ENCODE measurements at regions not wholly inside any gene's neighbourhood (a gene's known extent, or its start where the extent isn't known, plus 50 kb on each side); places are given as distances from the start of the nearest gene placed in this dataset.

DNA sequence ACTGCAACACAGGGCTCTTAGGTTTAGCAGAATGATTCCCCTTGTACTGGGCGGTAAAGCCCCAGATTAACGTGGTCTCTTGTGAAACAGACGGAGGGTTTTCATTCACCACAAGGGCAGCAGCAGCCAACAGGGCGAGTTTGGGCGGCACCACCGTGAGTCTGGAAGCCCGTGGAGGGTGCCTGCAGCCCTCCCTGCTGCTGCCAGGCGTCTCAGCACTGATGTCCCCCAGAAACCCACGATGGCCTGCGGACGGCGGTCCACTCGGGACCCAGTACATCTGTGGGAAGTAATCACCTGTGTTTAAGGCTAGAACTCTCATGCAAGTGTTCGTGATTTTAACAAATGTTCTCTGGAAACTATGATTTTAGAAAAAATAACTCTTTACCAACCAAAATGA lies 67.8 kb downstream of the IRX2 start:
- no peak overlapping the region for H3K4me2 ChIP-seq (ENCODE audit: low read depth, low read length, poor library complexity, severe bottlenecking)
- H3K9me2 ChIP-seq (replicated peaks; ENCODE audit: low read depth, low read length): no peaks in the 10 kb centered on the region
- H3K4me3 ChIP-seq (ENCODE audit: low read length, poor library complexity, severe bottlenecking): no peak overlapping the region
- no peaks in the 10 kb centered on the region for H3F3A ChIP-seq (ENCODE audit: low read depth)
- H3K9me3 ChIP-seq (ENCODE audit: insufficient read depth, low read depth, low read length): peaks cover 8% of the 10 kb centered on the region; the same call in 1 of the 2 replicates
- H3K27me3 ChIP-seq (ENCODE audit: insufficient read depth, low read length, poor library complexity, severe bottlenecking): no peaks in the 10 kb centered on the region
- no peaks in the 10 kb centered on the region for H3K79me2 ChIP-seq (ENCODE audit: insufficient read depth, low read length)
- no peak overlapping the region for H2AFZ ChIP-seq (ENCODE audit: low read length)
- H3K36me3 ChIP-seq (ENCODE audit: insufficient read depth, low read length): no peaks in the 10 kb centered on the region
- H3K9ac ChIP-seq (ENCODE audit: low read depth, low read length, poor library complexity, severe bottlenecking): no peak overlapping the region
- TF ChIP-seq, protein P1, sequence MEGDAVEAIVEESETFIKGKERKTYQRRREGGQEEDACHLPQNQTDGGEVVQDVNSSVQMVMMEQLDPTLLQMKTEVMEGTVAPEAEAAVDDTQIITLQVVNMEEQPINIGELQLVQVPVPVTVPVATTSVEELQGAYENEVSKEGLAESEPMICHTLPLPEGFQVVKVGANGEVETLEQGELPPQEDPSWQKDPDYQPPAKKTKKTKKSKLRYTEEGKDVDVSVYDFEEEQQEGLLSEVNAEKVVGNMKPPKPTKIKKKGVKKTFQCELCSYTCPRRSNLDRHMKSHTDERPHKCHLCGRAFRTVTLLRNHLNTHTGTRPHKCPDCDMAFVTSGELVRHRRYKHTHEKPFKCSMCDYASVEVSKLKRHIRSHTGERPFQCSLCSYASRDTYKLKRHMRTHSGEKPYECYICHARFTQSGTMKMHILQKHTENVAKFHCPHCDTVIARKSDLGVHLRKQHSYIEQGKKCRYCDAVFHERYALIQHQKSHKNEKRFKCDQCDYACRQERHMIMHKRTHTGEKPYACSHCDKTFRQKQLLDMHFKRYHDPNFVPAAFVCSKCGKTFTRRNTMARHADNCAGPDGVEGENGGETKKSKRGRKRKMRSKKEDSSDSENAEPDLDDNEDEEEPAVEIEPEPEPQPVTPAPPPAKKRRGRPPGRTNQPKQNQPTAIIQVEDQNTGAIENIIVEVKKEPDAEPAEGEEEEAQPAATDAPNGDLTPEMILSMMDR (conservative IDR thresholded peaks at IDR 0.05; ENCODE audit: low read length): no peak
- TF ChIP-seq EZH2phosphoT487 (IDR thresholded peaks at IDR 0.05; ENCODE audit: borderline replicate concordance): no peak
- H3K4me1 ChIP-seq (ENCODE audit: insufficient read depth, low read length, poor library complexity, severe bottlenecking): no peaks in the 10 kb centered on the region
- no peaks in the 10 kb centered on the region for H4K20me1 ChIP-seq (ENCODE audit: insufficient read depth, low read length, poor library complexity, severe bottlenecking)

DNA sequence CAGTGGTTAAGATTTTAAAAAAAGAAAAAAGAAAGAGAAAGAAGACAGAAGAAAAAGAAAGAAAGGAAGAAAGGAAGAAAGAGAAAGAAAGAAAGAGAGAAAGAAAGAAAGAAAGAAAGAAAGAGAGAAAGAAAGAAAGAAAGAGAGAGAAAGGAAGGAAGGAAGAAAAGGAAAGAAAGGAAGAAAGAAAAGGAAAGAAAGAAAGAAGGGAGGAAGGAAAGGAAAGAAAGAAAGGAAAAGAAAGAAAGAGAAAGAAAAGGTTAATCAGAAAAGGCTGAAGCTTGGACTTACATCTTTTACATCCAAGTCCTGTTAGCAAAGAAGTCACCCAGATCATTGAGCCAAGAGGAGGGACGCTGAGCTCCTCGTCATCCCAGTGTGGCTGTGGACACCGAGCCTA lies 70.0 kb downstream of the IRX2 start:
- Histone ChIP-seq H3K9ac (ENCODE audit: low read depth, low read length, poor library complexity, severe bottlenecking) (no peak overlapping the region), H3K4me3 (ENCODE audit: low read length, poor library complexity, severe bottlenecking) (no peak overlapping the region), H3K27me3 (ENCODE audit: insufficient read depth, low read length, poor library complexity, severe bottlenecking) (no peaks in the 10 kb centered on the region), H4K20me1 (ENCODE audit: insufficient read depth, low read length, poor library complexity, severe bottlenecking) (no peaks in the 10 kb centered on the region), H2AFZ (ENCODE audit: low read length) (no peak overlapping the region), H3K4me1 (ENCODE audit: insufficient read depth, low read length, poor library complexity, severe bottlenecking) (no peaks in the 10 kb centered on the region), H3K9me2 (replicated peaks; ENCODE audit: low read depth, low read length) (no peaks in the 10 kb centered on the region), H3F3A (ENCODE audit: low read depth) (no peaks in the 10 kb centered on the region), H3K9me3 (ENCODE audit: insufficient read depth, low read depth, low read length) (no peaks in the 10 kb centered on the region; the same call in 1 of the 2 replicates), H3K4me2 (ENCODE audit: low read depth, low read length, poor library complexity, severe bottlenecking) (no peak overlapping the region), H3K79me2 (ENCODE audit: insufficient read depth, low read length) (no peaks in the 10 kb centered on the region), H3K36me3 (ENCODE audit: insufficient read depth, low read length) (no peaks in the 10 kb centered on the region)
- TF ChIP-seq, protein P1 (conservative IDR thresholded peaks at IDR 0.05; ENCODE audit: low read length): no peak
- no peak for TF ChIP-seq EZH2phosphoT487 (IDR thresholded peaks at IDR 0.05; ENCODE audit: borderline replicate concordance)

DNA sequence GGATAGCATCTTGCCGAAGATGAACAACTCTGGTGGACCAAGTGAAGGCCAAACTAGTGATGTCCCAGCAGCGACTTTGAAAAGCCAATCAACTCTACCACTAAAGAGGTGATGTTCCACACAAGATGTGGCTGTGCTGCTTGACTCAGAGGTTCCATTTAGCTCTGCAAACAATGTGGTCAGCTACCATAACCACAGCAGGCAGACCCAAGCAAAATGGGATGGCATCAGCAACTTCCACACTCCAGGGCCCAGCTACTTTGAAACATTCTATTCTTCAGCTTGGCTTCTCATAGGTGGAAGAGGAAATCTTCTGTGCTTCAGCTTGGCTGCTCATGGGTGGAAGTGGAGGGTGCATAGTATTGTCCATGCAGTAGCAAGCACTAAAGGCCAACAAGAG lies 70.5 kb downstream of the IRX2 start:
- Histone ChIP-seq H3K4me3 (ENCODE audit: low read length, poor library complexity, severe bottlenecking) (no peak overlapping the region), H3K9ac (ENCODE audit: low read depth, low read length, poor library complexity, severe bottlenecking) (no peak overlapping the region), H3K4me2 (ENCODE audit: low read depth, low read length, poor library complexity, severe bottlenecking) (no peak overlapping the region), H3K9me2 (replicated peaks; ENCODE audit: low read depth, low read length) (no peaks in the 10 kb centered on the region), H3K9me3 (ENCODE audit: insufficient read depth, low read depth, low read length) (no peaks in the 10 kb centered on the region; the same call in 1 of the 2 replicates), H3K27me3 (ENCODE audit: insufficient read depth, low read length, poor library complexity, severe bottlenecking) (no peaks in the 10 kb centered on the region), H4K20me1 (ENCODE audit: insufficient read depth, low read length, poor library complexity, severe bottlenecking) (no peaks in the 10 kb centered on the region), H3K36me3 (ENCODE audit: insufficient read depth, low read length) (no peaks in the 10 kb centered on the region), H2AFZ (ENCODE audit: low read length) (no peak overlapping the region), H3K4me1 (ENCODE audit: insufficient read depth, low read length, poor library complexity, severe bottlenecking) (no peaks in the 10 kb centered on the region), H3K79me2 (ENCODE audit: insufficient read depth, low read length) (no peaks in the 10 kb centered on the region), H3F3A (ENCODE audit: low read depth) (no peaks in the 10 kb centered on the region)
- TF ChIP-seq, protein P1 (conservative IDR thresholded peaks at IDR 0.05; ENCODE audit: low read length): no peak
- TF ChIP-seq EZH2phosphoT487 (IDR thresholded peaks at IDR 0.05; ENCODE audit: borderline replicate concordance): no peak

Data from Loucy (cell line).